Endothelial cell of umbilical vein (primary cell): ENCODE measurements at regions not wholly inside any gene's neighbourhood (a gene's known extent, or its start where the extent isn't known, plus 50 kb on each side); places are given as distances from the start of the nearest gene placed in this dataset.

Source experiments
- BruUV-seq: library from RNA; stranded (reverse); fragments of 400-500 nt; replicated peaks from 2 replicates; lab custom pipeline; 2021; lab: Mats Ljungman, UMichigan
- CTCF ChIA-PET: fragments of 300-600, 350-600 bp; sonication (Branson Sonifier 250); formaldehyde crosslinking; loops from one replicate; lab custom pipeline; 2021; ENCODE audit warnings: antibody characterized with exemption, inconsistent platforms; lab: Charles Lee
- POLR2A ChIA-PET: fragments of 300-600, 350-600 bp; sonication (Branson Sonifier 250); formaldehyde crosslinking; loops from one replicate; lab custom pipeline; 2021; ENCODE audit warnings: antibody characterized with exemption, inconsistent platforms; lab: Charles Lee
- DNase-seq: peaks from one replicate; pipeline ENCODE4 v3.0.0-alpha.2; 2011; ENCODE audit warnings: low read depth, low spot score
- FAIRE-seq: peaks from 2 replicates; lab custom pipeline; 2011; peaks lifted over from hg19 to GRCh38; lab: Jason Lieb, UNC
- H2AFZ ChIP-seq: 2 replicates; pipeline ENCODE4 v1.6.0; 2012; ENCODE audit warnings: low read depth, low read length, control low read depth, inconsistent platforms
- H3K27ac ChIP-seq: 2 replicates; pipeline ENCODE4 v1.5.1; 2011; ENCODE audit warnings: low read depth, mild to moderate bottlenecking, control low read depth, low read length, moderate library complexity; ENCODE audit not compliant: insufficient read depth
- H3K27me3 ChIP-seq, 2 experiments: 2 replicates each; pipeline versions ENCODE4 v1.6.0 to v1.6.1; 2011; ENCODE audit warnings: low read length in 2 of 2, mixed read lengths in 1 of 2; ENCODE audit not compliant: control insufficient read depth in 2 of 2, insufficient read depth in 2 of 2
- H3K36me3 ChIP-seq, 2 experiments: 2 replicates in 1 of 2; 3 replicates in 1 of 2; pipeline ENCODE4 v1.5.1; 2011; ENCODE audit warnings: low read length in 2 of 2, mild to moderate bottlenecking in 1 of 2, moderate library complexity in 1 of 2; ENCODE audit not compliant: control insufficient read depth in 2 of 2, insufficient read depth in 2 of 2; ENCODE audit errors: extremely low read depth in 1 of 2
- H3K4me1 ChIP-seq: 3 replicates; pipeline ENCODE4 v1.5.1; 2011; ENCODE audit warnings: mild to moderate bottlenecking, low read length; ENCODE audit not compliant: control insufficient read depth, insufficient read depth; ENCODE audit errors: extremely low read depth
- H3K4me2 ChIP-seq: 2 replicates; pipeline ENCODE4 v1.6.1; 2011; ENCODE audit warnings: low read length, control low read depth, mixed read lengths; ENCODE audit not compliant: insufficient read depth
- H3K4me3 ChIP-seq, 3 experiments: fragments of 200-600 bp in 1 of 3; sonication (generic), shearing (Covaris generic) in 1 of 3; replicated peaks in 1 of 3; 2 replicates each; pipeline ENCODE4 v1.5.1; 2011 to 2016; ENCODE audit warnings: control low read depth in 3 of 3, low read length in 3 of 3, mild to moderate bottlenecking in 2 of 3, inconsistent platforms in 1 of 3, low read depth in 1 of 3, moderate library complexity in 1 of 3; ENCODE audit not compliant: insufficient read depth in 1 of 3
- H3K79me2 ChIP-seq: 2 replicates; pipeline ENCODE4 v1.6.0; 2012; ENCODE audit warnings: low read length, inconsistent platforms; ENCODE audit not compliant: control insufficient read depth, insufficient read depth
- H3K9ac ChIP-seq: replicated peaks from 2 replicates; pipeline ENCODE3; 2011; ENCODE audit warnings: low read length, control low read depth; ENCODE audit not compliant: insufficient read depth; ENCODE audit errors: extremely low read depth
- H3K9me1 ChIP-seq: replicated peaks from 3 replicates; pipeline ENCODE4 v1.6.0; 2011; ENCODE audit warnings: mild to moderate bottlenecking, low read length; ENCODE audit not compliant: control insufficient read depth, insufficient read depth; ENCODE audit errors: extremely low read depth
- H3K9me3 ChIP-seq: replicated peaks from 2 replicates; pipeline ENCODE4 v1.5.1; 2012; ENCODE audit warnings: low read length, inconsistent platforms; ENCODE audit not compliant: control insufficient read depth, insufficient read depth
- H4K20me1 ChIP-seq: replicated peaks from 2 replicates; pipeline ENCODE3; 2011; ENCODE audit warnings: mild to moderate bottlenecking, low read length; ENCODE audit not compliant: control insufficient read depth, insufficient read depth; ENCODE audit errors: extremely low read depth
- CTCF ChIP-seq, 2 donors: IDR thresholded peaks; 1 replicate in 1 of 2; 2 replicates in 1 of 2; pipeline ENCODE4 v1.5.1; 2011; ENCODE audit warnings: low read length in 2 of 2, mild to moderate bottlenecking in 2 of 2, moderate library complexity in 2 of 2, control low read depth in 1 of 2, inconsistent platforms in 1 of 2, low read depth in 1 of 2; ENCODE audit not compliant: insufficient read depth in 1 of 2; ENCODE audit errors: extremely low read depth in 1 of 2
- EZH2 ChIP-seq: IDR thresholded peaks from 2 replicates; pipeline ENCODE4 v1.6.1; 2012; ENCODE audit warnings: borderline replicate concordance, low read depth, mild to moderate bottlenecking, moderate library complexity, low read length, inconsistent platforms; ENCODE audit not compliant: severe bottlenecking
- POLR2AphosphoS5 ChIP-seq: IDR thresholded peaks from 2 replicates; pipeline ENCODE4 v1.6.1; 2012; ENCODE audit warnings: low read depth, mild to moderate bottlenecking, control low read depth, low read length, moderate library complexity; ENCODE audit not compliant: insufficient read depth
- dilution Hi-C: fragments of 300-500 bp; cut with MboI; formaldehyde crosslinking; loops from one replicate; pipeline ENCODE4 v1.15.0; 2019; ENCODE audit warnings: low sequenced_read_pairs; ENCODE audit not compliant: extremely low pct_ligation_motif_present
- intact Hi-C: fragments of 100-400 bp; cut with micrococcal nuclease; formaldehyde crosslinking; loops from one replicate; pipeline ENCODE4 v1.10.0; 2022

GRCh38 chr15:77819851-77820728, 187.4 kb upstream of the LINGO1 start:
- dilution Hi-C loops: no loop called here
- Histone ChIP-seq H2AFZ (no peak overlapping the region), H3K9me1 (no peaks in the 10 kb centered on the region), H3K27me3 (peaks cover 37 to 42% of the 10 kb centered on the region in 2 experiments), H3K4me2 (no peak overlapping the region), H3K79me2 (no peaks in the 10 kb centered on the region), H3K4me3 (no peak overlapping the region), H3K9me3 (no peaks in the 10 kb centered on the region), H4K20me1 (no peaks in the 10 kb centered on the region), H3K4me1 (no peaks in the 10 kb centered on the region), H3K27ac (no peak overlapping the region), H3K9ac (no peak overlapping the region), H3K36me3 (no peaks in the 10 kb centered on the region)
- ChIA-PET CTCF (interaction anchor here (1.4 to 3.9 kb wide), 7 partner anchors 9 to 796 kb away, joined by 3 to 116 read pairs (median 7); partner anchors contain the start of gene LINGO1), POLR2A (no interaction called here)
- no TSS peak for BruUV-seq
- FAIRE-seq: no peak
- intact Hi-C loops: loop anchor here (5.0 kb wide), 1 partner anchor 798 kb away; no protein-coding TSS in a partner anchor
- peak; percentile 5 for DNase-seq
- peak; percentile 6 to 35 for TF ChIP-seq CTCF (IDR thresholded peaks at IDR 0.05; ENCODE audit: extremely low read depth in 1 of 2, insufficient read depth in 1 of 2, low read depth in 1 of 2, low read length in 2 of 2)
- TF ChIP-seq EZH2: peak; percentile 88
- TF ChIP-seq POLR2AphosphoS5: no peak
